IMR-90 (cell line): ENCODE measurements at regions not wholly inside any gene's neighbourhood (a gene's known extent, or its start where the extent isn't known, plus 50 kb on each side); places are given as distances from the start of the nearest gene placed in this dataset.

Source experiments
- ATAC-seq: fragments of 200-7000 bp; cut with Tn5 transposase; 2 replicates; pipeline ENCODE4 v1.9.1; 2020; ENCODE audit warnings: low read depth, mild to moderate bottlenecking, moderate library complexity
- BruUV-seq: library from RNA; stranded (reverse); fragments of 400-500 nt; replicated peaks from 2 replicates; lab custom pipeline; 2021; lab: Mats Ljungman, UMichigan
- CTCF ChIA-PET: fragments of 300-600 bp; formaldehyde crosslinking; extraction: SDS; loops from one replicate; lab custom pipeline; 2021; ENCODE audit warnings: antibody characterized with exemption; lab: Yijun Ruan, JAX
- POLR2A ChIA-PET: fragments of 300-600 bp; sonication (Branson Sonifier 250); formaldehyde crosslinking; loops from one replicate; lab custom pipeline; 2022; ENCODE audit warnings: antibody characterized with exemption; ENCODE audit not compliant: unreplicated experiment; lab: Charles Lee
- DNase-seq: peaks from one replicate; pipeline ENCODE4 v3.0.0; 2013
- H2AFZ ChIP-seq: replicated peaks from 2 replicates; pipeline ENCODE3; 2013; ENCODE audit warnings: low read length, mild to moderate bottlenecking; ENCODE audit not compliant: poor library complexity
- H2AK5ac ChIP-seq: 2 replicates; pipeline ENCODE4 v1.6.1; 2013; ENCODE audit warnings: low read depth, low read length, inconsistent platforms
- H2AK9ac ChIP-seq: replicated peaks from 2 replicates; pipeline ENCODE3; 2013; ENCODE audit warnings: mild to moderate bottlenecking, low read depth, low read length, moderate library complexity; ENCODE audit not compliant: poor library complexity
- H2BK120ac ChIP-seq: 2 replicates; pipeline ENCODE4 v1.6.1; 2013; ENCODE audit warnings: low read depth, low read length, inconsistent platforms
- H2BK15ac ChIP-seq: 3 replicates; pipeline ENCODE4 v1.6.1; 2013; ENCODE audit warnings: low read depth, low read length, inconsistent platforms
- H2BK20ac ChIP-seq: 2 replicates; pipeline ENCODE4 v1.6.1; 2013; ENCODE audit warnings: low read depth, mild to moderate bottlenecking, inconsistent platforms, low read length, moderate library complexity
- H2BK5ac ChIP-seq: 2 replicates; pipeline ENCODE4 v1.6.1; 2013; ENCODE audit warnings: mild to moderate bottlenecking, low read depth, low read length, inconsistent platforms; ENCODE audit not compliant: poor library complexity, severe bottlenecking
- H3K14ac ChIP-seq: replicated peaks from 2 replicates; pipeline ENCODE4 v1.6.1; 2013; ENCODE audit warnings: low read depth, low read length, inconsistent platforms
- H3K18ac ChIP-seq: 2 replicates; pipeline ENCODE4 v1.6.1; 2013; ENCODE audit warnings: low read depth, low read length, control low read depth
- H3K23ac ChIP-seq: 2 replicates; pipeline ENCODE4 v1.6.1; 2013; ENCODE audit warnings: low read depth, low read length, inconsistent platforms
- H3K27ac ChIP-seq: 2 replicates; pipeline ENCODE4 v1.5.1; 2013; ENCODE audit warnings: mild to moderate bottlenecking, control low read depth, low read length; ENCODE audit not compliant: insufficient read depth
- H3K27me3 ChIP-seq: 2 replicates; pipeline ENCODE4 v1.6.1; 2013; ENCODE audit warnings: low read length; ENCODE audit not compliant: control insufficient read depth, insufficient read depth
- H3K36me3 ChIP-seq: 2 replicates; pipeline ENCODE4 v1.6.1; 2013; ENCODE audit warnings: low read length, mixed read lengths; ENCODE audit not compliant: control insufficient read depth, insufficient read depth
- H3K4ac ChIP-seq: 2 replicates; pipeline ENCODE4 v1.6.1; 2013; ENCODE audit warnings: low read depth, low read length, inconsistent platforms
- H3K4me1 ChIP-seq: 2 replicates; pipeline ENCODE4 v1.6.1; 2013; ENCODE audit warnings: low read length, mixed read lengths; ENCODE audit not compliant: control insufficient read depth, insufficient read depth
- H3K4me2 ChIP-seq: 2 replicates; pipeline ENCODE4 v1.6.1; 2013; ENCODE audit warnings: low read depth, mild to moderate bottlenecking, control low read depth, low read length, moderate library complexity
- H3K4me3 ChIP-seq: 2 replicates; pipeline ENCODE4 v1.5.1; 2013; ENCODE audit warnings: low read depth, mild to moderate bottlenecking, control low read depth, low read length, moderate library complexity; ENCODE audit not compliant: insufficient read depth
- H3K56ac ChIP-seq: 2 replicates; pipeline ENCODE4 v1.6.1; 2013; ENCODE audit warnings: low read length, inconsistent platforms; ENCODE audit not compliant: insufficient read depth; ENCODE audit errors: extremely low read depth
- H3K79me1 ChIP-seq, 2 experiments: 2 replicates each; pipeline ENCODE4 v1.6.1; 2013; ENCODE audit warnings: low read length in 2 of 2, inconsistent platforms in 1 of 2, low read depth in 1 of 2
- H3K9ac ChIP-seq: 2 replicates; pipeline ENCODE4 v1.6.1; 2013; ENCODE audit warnings: low read depth, low read length, control low read depth
- H3K9me1 ChIP-seq: 2 replicates; pipeline ENCODE4 v1.6.1; 2013; ENCODE audit warnings: low read length, inconsistent platforms; ENCODE audit not compliant: insufficient read depth
- H3K9me3 ChIP-seq: 2 replicates; pipeline ENCODE4 v1.6.1; 2013; ENCODE audit warnings: low read length; ENCODE audit not compliant: control insufficient read depth, insufficient read depth
- H4K20me1 ChIP-seq: 2 replicates; pipeline ENCODE4 v1.6.1; 2013; ENCODE audit warnings: low read length, inconsistent platforms; ENCODE audit not compliant: insufficient read depth
- H4K5ac ChIP-seq: 2 replicates; pipeline ENCODE4 v1.6.1; 2013; ENCODE audit warnings: mild to moderate bottlenecking, low read depth, low read length, control low read depth
- H4K8ac ChIP-seq, 2 experiments: 2 replicates each; pipeline ENCODE4 v1.6.1; 2013; ENCODE audit warnings: low read depth in 2 of 2, low read length in 2 of 2, control low read depth in 1 of 2, inconsistent platforms in 1 of 2
- H4K91ac ChIP-seq: 2 replicates; pipeline ENCODE4 v1.6.1; 2013; ENCODE audit warnings: low read depth, low read length, inconsistent platforms; ENCODE audit not compliant: insufficient read depth
- CHD1 ChIP-seq: IDR thresholded peaks from 2 replicates; pipeline ENCODE4 v1.6.1; 2012; ENCODE audit warnings: low read depth, low read length, improper control_type of control experiment
- POLR2A ChIP-seq: IDR thresholded peaks from 2 replicates; pipeline ENCODE4 v1.6.1; 2012; ENCODE audit warnings: mild to moderate bottlenecking, low read depth, low read length
- WGBS, 2 experiments: methylation state at CpG; one replicate each; pipeline versions ENCODE4 v1.1.5 to v1.1.7; 2013; ENCODE audit warnings: missing lambda C conversion rate in 2 of 2; ENCODE audit not compliant: insufficient read length in 1 of 2; ENCODE audit errors: extremely low coverage in 2 of 2; 5-methylcytosine and 5-hydroxymethylcytosine counted together
- dilution Hi-C: fragments of 300-500 bp; cut with HindIII; formaldehyde crosslinking; loops from one replicate; pipeline ENCODE4 v1.14.3; 2018; ENCODE audit warnings: low sequenced_read_pairs; ENCODE audit not compliant: unreplicated experiment
- in situ Hi-C: fragments of 300-500 bp; cut with MboI; formaldehyde crosslinking; loops from 3 replicates; pipeline ENCODE4 v1.14.3; 2019; ENCODE audit warnings: low sequenced_read_pairs, inconsistent platforms, mixed read lengths
- intact Hi-C: fragments of 100-400 bp; cut with micrococcal nuclease; formaldehyde crosslinking; loops from 2 replicates; pipeline ENCODE4 v1.10.0; 2022
- TF ChIP-seq, protein P1 (sequence below): conservative IDR thresholded peaks from 2 replicates; pipeline ENCODE4 v1.5.1; 2012; ENCODE audit warnings: mild to moderate bottlenecking, low read depth, low read length, improper control_type of control experiment
- TF ChIP-seq, protein P2 (sequence below): fragments of 150-350 bp; IDR thresholded peaks from 2 replicates; pipeline ENCODE4 v1.6.1; 2017; ENCODE audit warnings: mild to moderate bottlenecking, antibody characterized with exemption, low read length, low read depth

DNA sequence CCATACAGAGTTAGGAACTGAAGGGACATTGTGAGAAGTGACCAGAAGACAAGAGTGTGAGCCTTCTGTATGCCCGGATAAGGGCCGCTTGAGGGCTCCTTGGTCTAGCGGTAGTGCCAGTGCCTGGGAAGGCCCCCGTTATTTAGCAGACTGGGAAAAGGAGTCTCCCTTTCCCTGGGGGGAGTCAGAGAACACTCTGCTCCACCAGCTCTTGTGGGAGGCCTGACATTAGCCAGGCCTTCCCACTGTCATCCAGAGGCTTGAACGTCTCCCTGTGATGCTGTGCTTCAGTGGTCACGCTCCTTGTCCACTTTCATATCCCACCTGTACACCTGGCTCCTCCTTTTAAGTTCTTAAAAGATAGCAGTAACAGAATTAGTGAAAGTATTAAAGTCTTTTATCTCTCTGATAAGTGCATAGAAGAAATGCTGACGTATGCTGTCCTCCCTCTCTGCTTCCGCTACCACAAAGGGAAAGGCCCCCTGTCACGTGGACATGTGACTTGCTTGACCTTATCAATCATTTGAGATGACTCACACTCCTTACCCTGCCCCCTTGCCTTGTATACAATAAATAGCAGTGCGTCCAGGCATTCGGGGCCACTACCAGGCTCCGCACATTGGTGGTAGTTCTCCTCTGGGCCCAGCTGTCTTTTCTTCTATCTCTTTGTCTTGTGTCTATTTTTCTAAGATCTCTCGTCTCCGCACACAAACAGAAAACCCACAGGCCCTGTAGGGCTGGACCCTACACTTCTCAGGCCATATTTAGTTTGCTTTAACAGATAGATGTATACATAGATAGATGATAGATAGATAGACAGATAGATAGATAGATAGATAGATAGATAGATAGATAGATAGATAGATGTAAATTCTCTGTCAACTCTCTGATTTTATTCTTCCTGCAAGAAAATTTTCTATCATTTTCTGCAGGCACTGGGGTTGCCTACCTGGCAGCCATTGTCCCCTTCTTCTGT lies 131.5 kb upstream of the JCAD start:
- Histone ChIP-seq H3K4ac (no peak overlapping the region), H2BK15ac (no peak overlapping the region), H3K14ac (no peak overlapping the region), H3K27ac (no peak overlapping the region), H2AFZ (no peak overlapping the region), H4K8ac (no peak overlapping the region), H4K91ac (no peak overlapping the region), H2BK5ac (no peak overlapping the region), H4K5ac (no peak overlapping the region), H3K9ac (no peak overlapping the region), H3K23ac (no peak overlapping the region), H3K18ac (no peak overlapping the region), H2BK20ac (no peak overlapping the region), H3K27me3 (peaks cover 2% of the 10 kb centered on the region; the same call in 1 of the 2 replicates), H4K20me1 (peaks cover 5% of the 10 kb centered on the region), H3K9me3 (peaks cover 8% of the 10 kb centered on the region), H3K56ac (no peak overlapping the region), H3K9me1 (peaks cover 23% of the 10 kb centered on the region), H3K4me3 (no peak overlapping the region), H3K4me1 (peaks cover 26% of the 10 kb centered on the region), H2AK5ac (no peak overlapping the region), H3K36me3 (no peaks in the 10 kb centered on the region), H3K4me2 (no peak overlapping the region), H3K79me1 (peaks cover 0 to 5% of the 10 kb centered on the region in 2 experiments; a peak in 1 of 4 replicates), H2AK9ac (no peak overlapping the region), H2BK120ac (no peak overlapping the region)
- DNase-seq (no peak), ATAC-seq (no peak)
- no TSS peak for BruUV-seq
- dilution Hi-C loops (no loop called here), intact Hi-C loops (no loop called here), in situ Hi-C loops (no loop called here)
- CTCF ChIA-PET: no interaction called here
- WGBS, 2 experiments: 89% methylated on average over 4 of the region's 14 CpGs; no CpG with 5 or more reads in 1 of the 2 experiments
- POLR2A ChIA-PET: no interaction called here
- TF ChIP-seq POLR2A: no peak
- TF ChIP-seq, protein P1, sequence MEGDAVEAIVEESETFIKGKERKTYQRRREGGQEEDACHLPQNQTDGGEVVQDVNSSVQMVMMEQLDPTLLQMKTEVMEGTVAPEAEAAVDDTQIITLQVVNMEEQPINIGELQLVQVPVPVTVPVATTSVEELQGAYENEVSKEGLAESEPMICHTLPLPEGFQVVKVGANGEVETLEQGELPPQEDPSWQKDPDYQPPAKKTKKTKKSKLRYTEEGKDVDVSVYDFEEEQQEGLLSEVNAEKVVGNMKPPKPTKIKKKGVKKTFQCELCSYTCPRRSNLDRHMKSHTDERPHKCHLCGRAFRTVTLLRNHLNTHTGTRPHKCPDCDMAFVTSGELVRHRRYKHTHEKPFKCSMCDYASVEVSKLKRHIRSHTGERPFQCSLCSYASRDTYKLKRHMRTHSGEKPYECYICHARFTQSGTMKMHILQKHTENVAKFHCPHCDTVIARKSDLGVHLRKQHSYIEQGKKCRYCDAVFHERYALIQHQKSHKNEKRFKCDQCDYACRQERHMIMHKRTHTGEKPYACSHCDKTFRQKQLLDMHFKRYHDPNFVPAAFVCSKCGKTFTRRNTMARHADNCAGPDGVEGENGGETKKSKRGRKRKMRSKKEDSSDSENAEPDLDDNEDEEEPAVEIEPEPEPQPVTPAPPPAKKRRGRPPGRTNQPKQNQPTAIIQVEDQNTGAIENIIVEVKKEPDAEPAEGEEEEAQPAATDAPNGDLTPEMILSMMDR: no peak
- TF ChIP-seq, protein P2, sequence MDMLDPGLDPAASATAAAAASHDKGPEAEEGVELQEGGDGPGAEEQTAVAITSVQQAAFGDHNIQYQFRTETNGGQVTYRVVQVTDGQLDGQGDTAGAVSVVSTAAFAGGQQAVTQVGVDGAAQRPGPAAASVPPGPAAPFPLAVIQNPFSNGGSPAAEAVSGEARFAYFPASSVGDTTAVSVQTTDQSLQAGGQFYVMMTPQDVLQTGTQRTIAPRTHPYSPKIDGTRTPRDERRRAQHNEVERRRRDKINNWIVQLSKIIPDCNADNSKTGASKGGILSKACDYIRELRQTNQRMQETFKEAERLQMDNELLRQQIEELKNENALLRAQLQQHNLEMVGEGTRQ: no peak
- TF ChIP-seq CHD1: no peak
